ENCODE measurements at regions not wholly inside any gene's neighbourhood (a gene's known extent, or its start where the extent isn't known, plus 50 kb on each side); places are given as distances from the start of the nearest gene placed in this dataset.

DNA sequence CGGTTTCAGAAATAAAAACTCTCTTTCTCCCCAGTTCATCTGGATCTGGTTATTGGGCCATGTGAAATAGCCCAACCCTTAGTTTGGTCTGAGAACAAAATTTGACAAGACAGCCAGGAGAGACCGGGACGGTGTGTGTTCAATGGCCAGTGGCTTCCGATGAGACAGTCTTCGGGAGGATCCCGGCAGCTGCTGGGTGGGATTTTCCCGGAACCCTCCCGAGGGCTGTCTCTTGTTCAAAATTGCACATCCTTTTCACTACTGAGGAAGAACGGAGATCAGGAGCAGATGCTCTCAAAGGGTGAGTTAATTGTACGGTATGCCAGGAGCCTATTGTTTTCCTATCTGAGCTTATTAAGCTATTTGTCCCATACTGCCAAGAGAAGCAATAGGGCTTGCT lies 166.5 kb downstream of the PRR32 start:
- TF ChIP-seq, protein P1, sequence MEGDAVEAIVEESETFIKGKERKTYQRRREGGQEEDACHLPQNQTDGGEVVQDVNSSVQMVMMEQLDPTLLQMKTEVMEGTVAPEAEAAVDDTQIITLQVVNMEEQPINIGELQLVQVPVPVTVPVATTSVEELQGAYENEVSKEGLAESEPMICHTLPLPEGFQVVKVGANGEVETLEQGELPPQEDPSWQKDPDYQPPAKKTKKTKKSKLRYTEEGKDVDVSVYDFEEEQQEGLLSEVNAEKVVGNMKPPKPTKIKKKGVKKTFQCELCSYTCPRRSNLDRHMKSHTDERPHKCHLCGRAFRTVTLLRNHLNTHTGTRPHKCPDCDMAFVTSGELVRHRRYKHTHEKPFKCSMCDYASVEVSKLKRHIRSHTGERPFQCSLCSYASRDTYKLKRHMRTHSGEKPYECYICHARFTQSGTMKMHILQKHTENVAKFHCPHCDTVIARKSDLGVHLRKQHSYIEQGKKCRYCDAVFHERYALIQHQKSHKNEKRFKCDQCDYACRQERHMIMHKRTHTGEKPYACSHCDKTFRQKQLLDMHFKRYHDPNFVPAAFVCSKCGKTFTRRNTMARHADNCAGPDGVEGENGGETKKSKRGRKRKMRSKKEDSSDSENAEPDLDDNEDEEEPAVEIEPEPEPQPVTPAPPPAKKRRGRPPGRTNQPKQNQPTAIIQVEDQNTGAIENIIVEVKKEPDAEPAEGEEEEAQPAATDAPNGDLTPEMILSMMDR (IDR thresholded peaks at IDR 0.05), result no peak
- TF ChIP-seq POLR2AphosphoS5 (IDR thresholded peaks at IDR 0.05) (no peak), POLR2A (IDR thresholded peaks at IDR 0.05) (no peak)

Measured in transverse colon (tissue), 4 donors.